ENCODE measurements at regions not wholly inside any gene's neighbourhood (a gene's known extent, or its start where the extent isn't known, plus 50 kb on each side); places are given as distances from the start of the nearest gene placed in this dataset.

DNA sequence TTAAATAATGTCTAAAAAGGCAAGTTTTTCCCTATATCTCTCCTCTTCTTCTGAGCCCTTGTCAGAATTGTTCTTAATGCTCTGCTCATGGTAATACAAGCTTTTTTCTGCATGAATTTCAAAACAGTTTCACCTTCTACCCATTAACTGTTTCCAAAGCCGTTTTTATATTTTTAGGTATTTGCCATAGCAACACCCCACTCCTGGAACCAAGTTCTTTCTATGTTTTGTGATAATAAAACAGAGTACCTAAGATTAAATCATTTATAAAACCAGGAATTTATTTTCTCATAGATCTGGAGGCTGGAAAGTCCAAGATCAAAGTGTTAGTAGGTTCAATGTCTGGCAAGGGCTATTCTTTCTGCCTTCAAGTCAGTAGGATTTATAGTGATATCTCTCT is 497.4 kb downstream of the ETS1 start:
- no peak overlapping the region for H3K4me3 ChIP-seq (ENCODE audit: low read depth, low read length)
- no peak for TF ChIP-seq CTCF (IDR thresholded peaks at IDR 0.05; ENCODE audit: insufficient read depth, low read length)
- DNase-seq (ENCODE audit: low read depth): no peak

DNA sequence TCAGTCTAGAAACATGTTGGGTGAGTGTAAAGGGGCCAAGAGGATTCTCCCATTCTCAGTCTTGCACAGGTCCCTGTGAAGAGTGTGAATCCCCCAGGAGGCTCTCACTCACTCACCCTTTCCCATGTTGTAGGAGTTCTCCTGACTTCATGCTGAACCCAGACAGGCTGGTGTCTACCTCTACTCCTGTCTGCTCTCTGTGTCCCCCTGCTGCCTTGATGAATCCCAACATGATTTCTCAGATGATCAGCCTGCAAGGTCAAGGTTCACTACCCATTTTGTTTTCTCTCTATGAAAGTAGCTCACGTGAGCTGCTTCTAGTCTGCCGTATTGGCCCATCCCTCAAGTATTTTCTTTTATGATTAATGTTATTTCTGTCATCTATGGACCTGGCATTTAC is 500.6 kb downstream of the ETS1 start:
- DNase-seq (ENCODE audit: low read depth): no peak
- H3K4me3 ChIP-seq (ENCODE audit: low read depth, low read length): no peak overlapping the region
- no peak for TF ChIP-seq CTCF (IDR thresholded peaks at IDR 0.05; ENCODE audit: insufficient read depth, low read length)

DNA sequence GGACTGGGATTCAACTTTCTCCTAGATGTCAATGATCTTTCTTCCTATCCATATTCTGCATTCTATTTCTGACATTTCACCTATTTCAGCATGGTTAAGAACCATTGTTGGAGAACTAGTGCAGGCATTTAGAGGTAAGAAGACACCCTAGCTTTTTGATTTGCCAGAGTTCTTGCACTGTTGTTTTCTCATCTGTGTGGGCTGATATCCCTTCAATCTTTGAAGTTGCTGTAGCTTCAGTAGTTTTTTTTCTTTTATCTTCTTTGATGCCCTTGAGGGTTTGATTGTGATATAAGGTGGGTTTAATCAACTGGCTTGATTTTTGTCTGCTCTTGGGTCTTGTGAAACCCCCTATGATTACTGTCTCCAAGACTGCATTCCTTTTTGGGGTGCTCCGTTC is 502.1 kb downstream of the ETS1 start:
- H3K4me3 ChIP-seq (ENCODE audit: low read depth, low read length): no peak overlapping the region
- DNase-seq (ENCODE audit: low read depth): no peak
- TF ChIP-seq CTCF (IDR thresholded peaks at IDR 0.05; ENCODE audit: insufficient read depth, low read length): no peak

GRCh38 chr11:128082574-128082973 is 504.8 kb downstream of the ETS1 start:
- no peak for TF ChIP-seq CTCF (IDR thresholded peaks at IDR 0.05; ENCODE audit: insufficient read depth, low read length)
- no peak for DNase-seq (ENCODE audit: low read depth)

DNA sequence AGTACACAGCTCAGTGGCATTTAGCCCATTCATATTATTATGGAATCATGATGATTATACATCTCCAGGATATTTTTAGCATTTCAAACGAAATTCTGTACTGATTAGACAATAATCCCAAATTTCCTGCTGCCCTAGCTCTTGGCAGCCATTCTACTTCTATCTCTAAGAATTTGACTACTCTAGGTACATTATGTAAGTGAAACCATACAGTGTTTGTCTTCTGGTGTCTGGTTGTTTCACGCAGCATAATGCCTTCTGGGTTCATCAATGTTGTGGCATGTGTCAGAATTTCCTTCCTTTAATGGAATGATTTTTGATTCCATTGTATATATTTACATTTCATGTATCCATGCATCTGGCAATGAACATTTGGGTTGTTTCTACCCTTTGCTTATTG is 517.7 kb downstream of the ETS1 start:
- no peak for TF ChIP-seq CTCF (IDR thresholded peaks at IDR 0.05; ENCODE audit: insufficient read depth, low read length)
- no peak overlapping the region for H3K4me3 ChIP-seq (ENCODE audit: low read depth, low read length)
- no peak for DNase-seq (ENCODE audit: low read depth)

More at GRCh38 chr11:128082574-128082973, 504.8 kb downstream of the ETS1 start:
- H3K4me3 ChIP-seq (ENCODE audit: low read depth, low read length): no peak overlapping the region

DNA sequence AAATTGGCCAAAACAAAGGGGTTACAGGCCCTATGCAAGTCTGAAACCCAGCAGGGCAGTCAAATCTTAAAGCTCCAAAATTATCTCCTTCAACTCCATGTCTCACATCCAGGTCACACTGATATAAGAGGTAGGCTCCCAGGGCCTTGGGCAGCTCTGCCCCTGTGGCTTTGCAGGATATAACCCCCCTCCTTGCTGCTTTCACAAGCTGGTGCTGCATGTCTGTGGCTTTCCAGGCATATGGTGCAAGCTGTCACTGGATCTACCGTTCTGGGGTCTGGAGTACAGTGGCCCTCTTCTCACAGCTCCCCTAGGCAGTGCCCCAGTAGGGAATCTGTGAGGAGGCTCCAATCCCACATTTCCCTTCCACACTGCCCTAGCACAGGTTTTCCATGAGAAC is 519.6 kb downstream of the ETS1 start:
- no peak overlapping the region for H3K4me3 ChIP-seq (ENCODE audit: low read depth, low read length)
- no peak for DNase-seq (ENCODE audit: low read depth)
- TF ChIP-seq CTCF (IDR thresholded peaks at IDR 0.05; ENCODE audit: insufficient read depth, low read length): no peak

DNA sequence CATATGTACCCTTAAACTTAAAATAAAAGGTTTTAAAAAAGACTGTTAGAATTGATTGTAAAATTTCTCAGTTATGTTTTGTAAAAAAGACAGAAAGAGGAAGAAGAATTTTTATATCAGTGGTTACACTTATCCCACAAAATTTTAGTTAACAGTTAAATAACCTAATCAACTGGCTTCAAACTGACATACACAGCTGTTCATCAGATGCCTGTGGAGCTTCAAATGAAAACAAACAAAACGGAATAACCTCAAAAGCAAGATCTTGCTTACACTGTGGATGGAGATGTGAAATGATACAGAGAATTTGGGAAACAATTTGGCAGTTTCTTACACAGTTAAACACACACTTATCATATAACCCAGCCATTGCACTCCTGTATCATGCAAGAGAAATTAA is 521.0 kb downstream of the ETS1 start:
- TF ChIP-seq CTCF (IDR thresholded peaks at IDR 0.05; ENCODE audit: insufficient read depth, low read length): no peak
- no peak for DNase-seq (ENCODE audit: low read depth)
- H3K4me3 ChIP-seq (ENCODE audit: low read depth, low read length): no peak overlapping the region

All from fibroblast of the aortic adventitia (primary cell).